Endothelial cell of umbilical vein (primary cell): ENCODE measurements at regions not wholly inside any gene's neighbourhood (a gene's known extent, or its start where the extent isn't known, plus 50 kb on each side); places are given as distances from the start of the nearest gene placed in this dataset.

Source experiments
- BruUV-seq: library from RNA; stranded (reverse); fragments of 400-500 nt; replicated peaks from 2 replicates; lab custom pipeline; 2021; lab: Mats Ljungman, UMichigan
- CTCF ChIA-PET: fragments of 300-600, 350-600 bp; sonication (Branson Sonifier 250); formaldehyde crosslinking; loops from one replicate; lab custom pipeline; 2021; ENCODE audit warnings: antibody characterized with exemption, inconsistent platforms; lab: Charles Lee
- POLR2A ChIA-PET: fragments of 300-600, 350-600 bp; sonication (Branson Sonifier 250); formaldehyde crosslinking; loops from one replicate; lab custom pipeline; 2021; ENCODE audit warnings: antibody characterized with exemption, inconsistent platforms; lab: Charles Lee
- DNase-seq: peaks from one replicate; pipeline ENCODE4 v3.0.0-alpha.2; 2011; ENCODE audit warnings: low read depth, low spot score
- FAIRE-seq: peaks from 2 replicates; lab custom pipeline; 2011; peaks lifted over from hg19 to GRCh38; lab: Jason Lieb, UNC
- H2AFZ ChIP-seq: 2 replicates; pipeline ENCODE4 v1.6.0; 2012; ENCODE audit warnings: low read depth, low read length, control low read depth, inconsistent platforms
- H3K27ac ChIP-seq: 2 replicates; pipeline ENCODE4 v1.5.1; 2011; ENCODE audit warnings: low read depth, mild to moderate bottlenecking, control low read depth, low read length, moderate library complexity; ENCODE audit not compliant: insufficient read depth
- H3K27me3 ChIP-seq, 2 experiments: 2 replicates each; pipeline versions ENCODE4 v1.6.0 to v1.6.1; 2011; ENCODE audit warnings: low read length in 2 of 2, mixed read lengths in 1 of 2; ENCODE audit not compliant: control insufficient read depth in 2 of 2, insufficient read depth in 2 of 2
- H3K36me3 ChIP-seq, 2 experiments: 2 replicates in 1 of 2; 3 replicates in 1 of 2; pipeline ENCODE4 v1.5.1; 2011; ENCODE audit warnings: low read length in 2 of 2, mild to moderate bottlenecking in 1 of 2, moderate library complexity in 1 of 2; ENCODE audit not compliant: control insufficient read depth in 2 of 2, insufficient read depth in 2 of 2; ENCODE audit errors: extremely low read depth in 1 of 2
- H3K4me1 ChIP-seq: 3 replicates; pipeline ENCODE4 v1.5.1; 2011; ENCODE audit warnings: mild to moderate bottlenecking, low read length; ENCODE audit not compliant: control insufficient read depth, insufficient read depth; ENCODE audit errors: extremely low read depth
- H3K4me2 ChIP-seq: 2 replicates; pipeline ENCODE4 v1.6.1; 2011; ENCODE audit warnings: low read length, control low read depth, mixed read lengths; ENCODE audit not compliant: insufficient read depth
- H3K4me3 ChIP-seq, 3 experiments: fragments of 200-600 bp in 1 of 3; sonication (generic), shearing (Covaris generic) in 1 of 3; replicated peaks in 1 of 3; 2 replicates each; pipeline ENCODE4 v1.5.1; 2011 to 2016; ENCODE audit warnings: control low read depth in 3 of 3, low read length in 3 of 3, mild to moderate bottlenecking in 2 of 3, inconsistent platforms in 1 of 3, low read depth in 1 of 3, moderate library complexity in 1 of 3; ENCODE audit not compliant: insufficient read depth in 1 of 3
- H3K79me2 ChIP-seq: 2 replicates; pipeline ENCODE4 v1.6.0; 2012; ENCODE audit warnings: low read length, inconsistent platforms; ENCODE audit not compliant: control insufficient read depth, insufficient read depth
- H3K9ac ChIP-seq: replicated peaks from 2 replicates; pipeline ENCODE3; 2011; ENCODE audit warnings: low read length, control low read depth; ENCODE audit not compliant: insufficient read depth; ENCODE audit errors: extremely low read depth
- H3K9me1 ChIP-seq: replicated peaks from 3 replicates; pipeline ENCODE4 v1.6.0; 2011; ENCODE audit warnings: mild to moderate bottlenecking, low read length; ENCODE audit not compliant: control insufficient read depth, insufficient read depth; ENCODE audit errors: extremely low read depth
- H3K9me3 ChIP-seq: replicated peaks from 2 replicates; pipeline ENCODE4 v1.5.1; 2012; ENCODE audit warnings: low read length, inconsistent platforms; ENCODE audit not compliant: control insufficient read depth, insufficient read depth
- H4K20me1 ChIP-seq: replicated peaks from 2 replicates; pipeline ENCODE3; 2011; ENCODE audit warnings: mild to moderate bottlenecking, low read length; ENCODE audit not compliant: control insufficient read depth, insufficient read depth; ENCODE audit errors: extremely low read depth
- CTCF ChIP-seq, 2 donors: IDR thresholded peaks; 1 replicate in 1 of 2; 2 replicates in 1 of 2; pipeline ENCODE4 v1.5.1; 2011; ENCODE audit warnings: low read length in 2 of 2, mild to moderate bottlenecking in 2 of 2, moderate library complexity in 2 of 2, control low read depth in 1 of 2, inconsistent platforms in 1 of 2, low read depth in 1 of 2; ENCODE audit not compliant: insufficient read depth in 1 of 2; ENCODE audit errors: extremely low read depth in 1 of 2
- EZH2 ChIP-seq: IDR thresholded peaks from 2 replicates; pipeline ENCODE4 v1.6.1; 2012; ENCODE audit warnings: borderline replicate concordance, low read depth, mild to moderate bottlenecking, moderate library complexity, low read length, inconsistent platforms; ENCODE audit not compliant: severe bottlenecking
- FOS ChIP-seq: IDR thresholded peaks from 2 replicates; pipeline ENCODE4 v1.6.1; 2011; ENCODE audit warnings: mild to moderate bottlenecking, low read length, moderate library complexity, borderline replicate concordance; ENCODE audit not compliant: insufficient read depth
- GATA2 ChIP-seq: IDR thresholded peaks from 2 replicates; pipeline ENCODE4 v1.7.0; 2011; ENCODE audit warnings: low read depth, mild to moderate bottlenecking, moderate library complexity, mixed read lengths, low read length; ENCODE audit not compliant: insufficient read length, insufficient read depth
- JUN ChIP-seq: IDR thresholded peaks from 2 replicates; pipeline ENCODE4 v1.6.1; 2011; ENCODE audit warnings: borderline replicate concordance, low read depth; ENCODE audit not compliant: insufficient read length, insufficient read depth
- MAX ChIP-seq: IDR thresholded peaks from 2 replicates; pipeline ENCODE4 v1.6.1; 2011; ENCODE audit not compliant: insufficient read depth, insufficient read length
- MYC ChIP-seq: IDR thresholded peaks from one replicate; pipeline ENCODE4 v1.6.1; 2011; ENCODE audit warnings: mild to moderate bottlenecking, low read depth, low read length
- POLR2A ChIP-seq: IDR thresholded peaks from 2 replicates; pipeline ENCODE4 v1.6.1; 2012; ENCODE audit warnings: low read depth, mild to moderate bottlenecking, control low read depth, low read length
- POLR2AphosphoS5 ChIP-seq: IDR thresholded peaks from 2 replicates; pipeline ENCODE4 v1.6.1; 2012; ENCODE audit warnings: low read depth, mild to moderate bottlenecking, control low read depth, low read length, moderate library complexity; ENCODE audit not compliant: insufficient read depth
- dilution Hi-C: fragments of 300-500 bp; cut with MboI; formaldehyde crosslinking; loops from one replicate; pipeline ENCODE4 v1.15.0; 2019; ENCODE audit warnings: low sequenced_read_pairs; ENCODE audit not compliant: extremely low pct_ligation_motif_present
- intact Hi-C: fragments of 100-400 bp; cut with micrococcal nuclease; formaldehyde crosslinking; loops from one replicate; pipeline ENCODE4 v1.10.0; 2022

- Histone ChIP-seq H3K4me3 (no peak overlapping the region), H3K4me2 (no peak overlapping the region), H3K27me3 (no peaks in the 10 kb centered on the region), H4K20me1 (no peaks in the 10 kb centered on the region), H3K36me3 (no peaks in the 10 kb centered on the region), H3K9ac (no peak overlapping the region), H3K9me3 (no peaks in the 10 kb centered on the region), H3K79me2 (no peaks in the 10 kb centered on the region), H3K9me1 (no peaks in the 10 kb centered on the region), H3K4me1 (no peaks in the 10 kb centered on the region), H3K27ac (no peak overlapping the region), H2AFZ (no peak overlapping the region)
- ChIA-PET CTCF (interaction anchor here (1.1 kb wide), 1 partner anchor 19 kb away, joined by 4 read pairs; no protein-coding TSS in a partner anchor), POLR2A (no interaction called here)
- FAIRE-seq, result no peak
- dilution Hi-C loops, result no loop called here
- intact Hi-C loops, result no loop called here
- no peak for DNase-seq
- TF ChIP-seq GATA2 (no peak), POLR2AphosphoS5 (no peak), CTCF (IDR thresholded peaks at IDR 0.05; ENCODE audit: extremely low read depth in 1 of 2, insufficient read depth in 1 of 2, low read depth in 1 of 2, low read length in 2 of 2) (no peak), MAX (no peak), FOS (no peak), EZH2 (no peak), JUN (no peak), MYC (no peak), POLR2A (no peak)
- BruUV-seq, result no TSS peak
Measured at GRCh38 chr15:70251246-70251990, 153.7 kb upstream of the TLE3 start.
